ENCODE measurements at regions not wholly inside any gene's neighbourhood (a gene's known extent, or its start where the extent isn't known, plus 50 kb on each side); places are given as distances from the start of the nearest gene placed in this dataset.
A peak's percentile ranks its signal among the peaks of the same experiment; 100 is the strongest.
"Not testable (repeated sequence)": the region's sequence is repeated elsewhere in the genome, so short reads cannot be mapped to it uniquely, and the experiment has no call there.

DNA sequence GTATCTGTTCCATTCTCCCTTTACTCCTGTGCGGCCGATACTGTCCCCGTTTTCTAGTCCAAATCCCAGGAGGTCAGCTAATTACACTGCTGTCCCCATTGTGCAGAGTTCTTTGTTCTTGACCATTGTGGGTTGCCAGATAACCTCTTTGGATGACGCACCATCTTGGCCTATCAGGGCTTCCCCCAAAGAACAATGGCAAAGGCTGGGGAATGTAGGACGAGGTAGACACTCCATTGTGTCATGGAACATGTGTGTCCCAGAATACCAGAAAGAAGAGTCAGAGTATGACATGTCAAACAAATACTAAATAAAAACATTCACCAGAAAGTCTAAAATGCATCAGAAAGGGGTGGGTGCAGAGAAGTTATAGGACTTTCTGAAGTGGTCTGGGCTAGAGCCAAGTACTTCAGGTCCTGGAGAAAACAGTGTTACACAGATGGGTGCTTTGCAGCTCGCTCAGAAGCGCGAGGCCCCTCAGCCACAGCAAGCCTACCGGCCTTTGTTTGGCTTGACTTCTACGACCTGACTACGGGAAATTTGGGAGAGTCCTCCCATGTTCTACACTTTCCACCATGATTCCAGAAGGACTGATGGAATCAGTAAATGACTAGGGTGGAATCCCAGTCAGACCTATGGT is 83.2 kb upstream of the SSBP2 start:
- FAIRE-seq (no peak), DNase-seq (ENCODE audit: insufficient read length, low spot score) (no peak)

DNA sequence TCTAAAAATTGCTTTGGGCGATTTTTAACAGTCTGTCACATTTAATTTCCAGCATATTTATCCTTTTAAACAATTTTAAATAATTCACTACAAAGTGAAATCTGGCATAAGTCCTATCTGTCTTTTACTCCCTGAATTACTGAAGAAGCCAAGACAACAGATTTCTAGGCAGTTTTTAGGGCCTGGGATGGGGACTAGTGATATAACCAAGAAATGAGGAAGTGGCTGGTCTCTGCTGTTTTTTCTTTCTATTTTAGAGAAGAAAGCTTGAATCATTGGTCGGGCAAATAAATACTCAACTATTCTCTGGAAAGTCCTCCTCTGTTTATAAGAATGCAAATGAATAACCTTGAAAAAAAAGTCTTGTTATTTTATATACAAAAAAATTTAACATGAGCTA is 79.7 kb upstream of the SSBP2 start:
- FAIRE-seq = no peak
- DNase-seq (ENCODE audit: insufficient read length, low spot score) = no peak

DNA sequence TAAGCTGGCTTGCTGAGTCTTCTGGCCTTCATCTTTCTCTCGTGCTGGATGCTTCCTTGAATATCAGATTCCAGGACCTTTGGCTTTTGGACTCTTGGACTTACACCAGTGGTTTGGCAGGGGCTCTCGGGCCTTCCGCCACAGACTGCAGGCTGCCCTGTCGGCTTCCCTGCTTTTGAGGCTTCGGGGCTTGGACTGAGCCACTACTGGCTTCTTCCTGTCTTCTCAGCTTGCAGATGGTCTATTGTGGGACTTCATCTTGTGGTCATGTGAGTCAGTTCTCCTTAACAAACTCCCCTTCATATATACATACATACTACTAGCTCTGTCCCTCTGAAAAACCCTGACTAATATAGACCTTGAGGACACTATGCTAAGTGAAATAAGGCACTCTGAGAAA is 78.3 kb upstream of the SSBP2 start:
- no peak for FAIRE-seq
- DNase-seq (ENCODE audit: insufficient read length, low spot score) = no peak

DNA sequence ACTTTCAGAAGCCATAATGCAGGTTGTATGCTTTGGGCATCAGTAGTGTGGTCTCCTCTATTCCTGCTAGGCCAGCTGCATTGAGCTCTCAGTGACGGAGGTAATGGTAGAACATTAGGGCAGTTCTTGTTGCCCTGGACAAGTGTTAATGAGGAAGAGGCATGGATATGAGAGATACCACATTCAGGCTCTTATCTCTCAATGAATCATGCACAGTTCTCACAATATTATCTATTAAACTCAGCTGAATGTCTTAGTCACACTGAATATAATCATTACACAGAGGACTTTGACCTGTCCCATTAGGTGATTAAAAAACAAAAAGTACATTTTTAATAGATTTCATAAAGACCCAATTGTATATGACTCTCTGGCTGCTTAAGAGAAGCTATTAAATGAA is 76.6 kb upstream of the SSBP2 start:
- no peak for FAIRE-seq
- no peak for DNase-seq (ENCODE audit: insufficient read length, low spot score)

DNA sequence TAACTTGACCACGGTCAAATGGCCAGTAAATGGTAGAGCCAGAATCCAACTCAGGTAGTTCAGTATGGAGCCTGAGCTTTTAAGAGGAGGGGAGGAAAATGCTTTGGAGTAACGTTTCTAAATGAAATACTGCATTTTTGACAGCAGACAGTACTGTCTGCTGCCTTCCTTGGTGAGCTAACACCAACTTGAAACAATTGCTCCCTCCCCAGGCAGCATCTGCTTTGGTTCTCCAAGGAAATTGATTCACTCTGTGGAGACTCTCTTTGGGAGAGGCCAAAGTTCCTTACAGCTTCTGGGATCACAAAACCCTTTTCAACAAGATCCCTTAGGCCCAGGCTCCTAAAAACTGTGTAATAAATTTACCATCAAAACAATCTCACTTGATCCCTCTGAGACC is 75.2 kb upstream of the SSBP2 start:
- no peak for DNase-seq (ENCODE audit: insufficient read length, low spot score)
- FAIRE-seq = no peak

DNA sequence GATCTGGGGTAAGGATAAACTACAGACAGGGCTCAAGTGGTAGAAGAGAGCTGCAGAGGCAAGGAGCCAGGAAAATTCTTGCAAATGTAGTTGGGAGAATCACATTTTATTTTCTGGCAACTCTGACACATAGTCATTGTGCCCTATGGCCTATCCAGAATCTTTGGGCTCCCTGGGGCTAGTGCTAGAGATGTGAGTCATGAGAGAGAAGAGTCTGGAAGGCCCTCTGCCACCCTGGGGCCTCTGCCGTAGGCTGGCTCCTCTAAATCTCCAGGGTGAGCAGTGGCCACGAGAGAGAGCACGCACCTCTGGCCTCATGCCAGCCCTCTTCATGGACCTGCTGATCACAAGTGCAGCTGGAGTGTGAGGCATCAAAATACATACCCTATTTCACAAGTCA is 74.3 kb upstream of the SSBP2 start:
- no peak for FAIRE-seq
- DNase-seq (ENCODE audit: insufficient read length, low spot score) = peak; percentile 51

DNA sequence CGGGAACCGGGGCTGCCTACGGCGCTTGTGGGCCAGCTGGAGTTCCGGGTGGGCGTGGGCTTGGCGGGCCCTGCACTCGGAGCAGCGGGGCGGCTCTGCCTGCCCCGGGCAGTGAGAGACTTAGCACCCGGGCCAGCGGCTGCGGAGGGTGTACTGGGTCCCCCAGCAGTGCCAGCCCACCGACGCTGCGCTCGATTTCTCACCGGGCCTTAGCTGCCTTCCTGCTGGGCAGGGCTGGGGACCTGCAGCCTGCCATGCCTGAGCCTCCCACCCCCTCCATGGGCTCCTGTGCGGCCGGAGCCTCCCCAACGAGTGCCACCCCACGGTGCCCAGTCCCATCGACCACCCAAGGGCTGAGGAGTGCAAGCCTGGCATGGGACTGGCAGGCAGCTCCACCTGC is 72.8 kb upstream of the SSBP2 start:
- not testable (repeated sequence) for DNase-seq (ENCODE audit: insufficient read length, low spot score); FAIRE-seq

DNA sequence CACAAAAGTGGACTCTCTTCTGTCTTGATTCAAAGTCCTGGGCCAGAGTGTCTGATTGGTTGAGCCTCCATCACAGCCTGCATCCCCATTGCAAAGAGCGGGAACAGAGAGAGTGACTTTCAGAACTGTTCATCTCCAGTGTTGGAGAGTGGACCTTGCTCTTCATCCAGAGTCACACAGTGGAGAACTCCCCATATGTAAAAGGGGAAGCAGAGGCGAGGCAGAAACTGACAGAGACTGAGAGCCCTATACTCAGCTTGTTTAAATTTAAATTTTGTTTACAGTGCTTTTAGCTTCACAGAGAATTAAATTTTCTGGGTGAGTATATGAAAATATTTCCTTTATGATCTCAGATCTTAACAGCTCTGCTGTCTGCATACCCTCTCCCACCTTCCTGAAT is 70.0 kb upstream of the SSBP2 start:
- DNase-seq (ENCODE audit: insufficient read length, low spot score) (no peak), FAIRE-seq (no peak)

DNA sequence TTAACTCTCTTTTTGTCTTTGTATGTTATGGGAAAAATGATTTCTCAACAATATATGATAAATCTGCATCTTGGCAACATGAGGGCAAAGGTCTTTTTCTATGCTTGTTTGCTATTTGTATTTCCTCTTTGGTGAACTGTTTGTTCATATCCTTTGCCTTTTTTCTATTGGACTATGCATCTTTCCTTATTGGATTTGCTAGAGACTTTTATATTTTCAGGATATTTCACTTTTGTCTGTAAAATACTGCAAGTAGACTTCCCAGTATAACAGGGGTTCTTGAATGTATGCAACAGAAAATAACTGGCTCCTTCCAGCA is 69.4 kb upstream of the SSBP2 start:
- FAIRE-seq (no peak), DNase-seq (ENCODE audit: insufficient read length, low spot score) (no peak)

DNA sequence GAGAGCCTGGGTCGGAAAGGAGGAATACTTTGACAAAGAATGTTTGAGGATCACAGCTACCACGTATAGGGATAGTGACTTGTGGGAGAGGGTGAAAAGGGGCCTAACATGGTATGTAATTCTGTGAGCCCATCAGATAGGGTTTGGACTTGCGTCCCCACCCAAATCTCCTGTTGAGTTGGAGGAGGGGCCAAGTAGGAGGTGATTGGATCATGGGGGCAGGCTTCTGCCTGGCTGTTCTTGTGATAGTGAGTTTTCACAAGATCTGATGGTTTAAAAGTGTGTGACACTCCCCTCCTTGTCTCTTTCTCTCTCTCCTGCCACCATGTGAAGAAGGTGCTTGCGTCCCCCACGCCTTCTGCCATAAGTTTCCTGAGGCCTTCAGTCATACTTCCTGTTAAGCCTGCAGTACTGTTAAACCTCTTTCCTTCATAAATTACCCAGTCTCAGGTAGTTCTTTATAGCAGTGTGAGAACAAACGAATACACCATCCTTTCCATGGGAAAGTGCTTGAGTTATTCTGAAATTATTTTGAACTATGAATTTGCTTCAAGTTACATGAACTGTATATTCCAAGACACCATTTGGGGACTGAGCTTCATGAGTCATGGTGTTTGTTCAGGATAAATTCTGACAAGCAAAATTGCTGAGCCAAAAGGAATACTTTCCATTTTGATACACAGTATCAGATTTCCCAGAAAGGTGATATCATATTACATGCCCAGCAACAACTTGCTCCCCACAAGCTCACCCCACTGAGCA is 68.8 kb upstream of the SSBP2 start:
- no peak for FAIRE-seq
- DNase-seq (ENCODE audit: insufficient read length, low spot score) = peak; percentile 40

DNA sequence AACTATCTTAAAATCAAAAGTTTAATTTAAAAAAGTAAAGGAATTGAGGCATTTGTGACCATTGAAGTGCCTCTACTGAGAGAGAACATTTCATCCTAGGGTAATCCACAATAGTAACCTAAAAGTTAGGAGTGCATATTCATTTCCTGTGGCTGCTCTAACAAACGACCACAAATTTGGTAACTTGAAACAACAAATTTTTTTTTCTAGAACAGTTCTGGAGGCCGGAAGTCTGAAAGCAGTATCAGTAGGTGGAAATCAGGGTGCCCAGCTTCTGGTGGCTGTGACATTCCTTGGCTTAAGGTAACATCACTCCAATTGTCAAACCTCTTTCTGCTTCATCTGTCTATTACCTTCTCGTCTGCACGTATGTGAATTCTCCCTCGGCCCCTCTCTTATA is 67.1 kb upstream of the SSBP2 start:
- FAIRE-seq = no peak
- no peak for DNase-seq (ENCODE audit: insufficient read length, low spot score)

DNA sequence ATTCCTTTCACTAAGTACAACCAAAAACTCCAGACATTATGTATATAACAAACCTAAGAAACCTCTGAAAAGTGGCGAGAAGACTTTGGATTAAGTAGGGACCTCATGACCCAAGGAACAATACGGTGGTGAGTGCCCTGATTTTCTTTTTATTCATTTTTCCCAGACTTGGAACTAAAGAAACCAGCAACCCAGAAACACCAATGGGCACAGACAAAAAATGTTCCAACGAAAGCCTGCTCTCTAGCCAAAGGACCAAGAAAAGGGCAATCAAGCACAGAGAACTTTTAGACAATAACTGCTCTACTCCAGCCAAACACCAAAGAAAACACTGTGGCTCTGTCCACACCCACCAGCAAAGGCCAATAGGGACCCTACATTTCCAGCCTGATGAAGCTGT is 66.2 kb upstream of the SSBP2 start:
- FAIRE-seq = no peak
- DNase-seq (ENCODE audit: insufficient read length, low spot score) = no peak

DNA sequence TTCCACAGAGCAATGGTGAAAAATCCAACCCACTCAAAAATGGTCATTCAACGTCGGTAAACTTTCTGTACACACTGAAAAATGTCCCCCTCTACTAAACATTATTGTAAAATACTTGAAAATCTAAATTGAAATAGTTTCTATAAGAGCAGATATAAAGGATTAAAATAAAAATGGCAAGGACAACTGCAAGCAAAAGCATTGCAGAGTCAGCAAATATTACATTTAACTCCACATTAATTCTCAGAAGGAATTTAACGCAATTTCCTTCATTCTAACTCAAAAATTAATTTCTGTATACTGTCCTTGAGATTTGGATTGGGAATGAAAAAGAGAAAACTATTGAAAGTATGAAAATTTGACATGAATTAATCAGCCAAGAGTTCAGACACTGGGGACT is 64.4 kb upstream of the SSBP2 start:
- no peak for DNase-seq (ENCODE audit: insufficient read length, low spot score)
- no peak for FAIRE-seq

DNA sequence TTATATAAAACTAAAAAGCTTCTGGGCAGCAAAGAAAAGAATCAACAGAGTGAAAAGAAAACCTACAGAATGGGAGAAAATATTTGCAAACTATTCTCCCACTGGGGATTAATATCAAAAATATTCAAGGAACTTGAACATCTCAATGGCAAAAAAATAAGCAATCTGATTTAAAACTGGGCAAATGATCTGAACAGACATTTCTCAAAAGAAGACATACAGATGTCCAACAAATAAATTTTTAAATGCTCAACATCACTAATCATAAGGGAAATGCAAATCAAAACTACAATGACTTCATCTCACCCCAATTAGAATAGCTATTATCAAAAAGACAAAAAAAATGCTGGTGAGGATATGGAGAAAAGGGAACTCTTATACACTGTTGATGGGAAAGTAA is 57.2 kb upstream of the SSBP2 start:
- DNase-seq (ENCODE audit: insufficient read length, low spot score) (no peak), FAIRE-seq (no peak)

DNA sequence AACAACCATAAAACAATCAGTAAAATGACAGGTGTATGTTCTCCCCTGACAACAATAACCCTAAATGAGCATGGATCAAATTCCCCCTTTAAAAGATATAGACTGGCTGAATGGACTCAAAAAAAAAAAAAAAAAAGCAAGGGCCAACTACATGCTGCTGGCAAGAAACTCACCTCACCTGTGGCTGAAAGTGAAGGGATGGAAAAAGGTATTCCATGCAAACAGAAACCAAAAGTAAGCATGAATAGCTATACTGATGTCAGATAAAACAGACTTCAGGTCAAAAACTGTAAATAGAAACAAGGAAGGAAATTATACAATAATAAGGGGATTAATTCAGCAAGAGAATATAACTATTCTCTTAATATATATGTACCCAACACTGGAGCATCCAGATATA is 54.2 kb upstream of the SSBP2 start:
- FAIRE-seq = no peak
- DNase-seq (ENCODE audit: insufficient read length, low spot score) = no peak

DNA sequence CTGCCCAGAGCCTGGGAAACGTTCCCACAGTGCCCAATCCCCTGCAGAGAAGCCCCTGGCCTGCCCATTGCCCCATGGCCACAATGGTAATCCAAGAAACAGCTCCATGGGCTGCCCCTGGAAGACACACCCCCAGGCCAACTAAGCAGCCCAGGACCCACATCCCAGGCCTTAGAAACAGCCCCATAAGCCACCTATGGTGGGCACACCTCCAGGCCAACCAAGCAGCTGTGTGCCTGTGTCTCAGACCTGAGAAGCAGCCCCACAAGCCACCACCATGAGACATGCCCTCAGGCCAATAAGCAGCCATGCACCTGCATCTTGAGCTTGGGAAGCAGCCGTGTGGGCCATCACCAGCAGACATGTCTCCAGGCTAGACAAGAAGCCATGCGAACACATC is 52.9 kb upstream of the SSBP2 start:
- FAIRE-seq = no peak
- no peak for DNase-seq (ENCODE audit: insufficient read length, low spot score)

DNA sequence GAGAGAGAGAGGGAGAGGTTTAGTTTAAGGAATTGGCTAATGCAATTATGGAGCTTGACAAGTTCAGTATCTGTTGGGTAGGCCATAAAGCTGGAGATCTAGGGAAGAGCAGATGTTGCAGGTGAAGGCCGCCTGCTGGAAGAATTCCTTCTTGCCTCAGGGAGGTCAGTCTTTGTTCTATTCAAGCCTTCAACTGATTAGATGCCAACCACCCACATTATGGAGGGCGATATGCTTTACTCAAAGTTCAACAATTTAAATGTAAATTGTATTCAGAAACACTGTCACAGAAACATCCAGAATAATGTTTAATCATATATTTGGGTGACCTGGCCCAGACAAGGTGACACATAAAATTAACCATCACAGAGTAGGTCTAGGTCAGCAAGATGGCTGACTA is 51.7 kb upstream of the SSBP2 start:
- no peak for FAIRE-seq
- no peak for DNase-seq (ENCODE audit: insufficient read length, low spot score)

DNA sequence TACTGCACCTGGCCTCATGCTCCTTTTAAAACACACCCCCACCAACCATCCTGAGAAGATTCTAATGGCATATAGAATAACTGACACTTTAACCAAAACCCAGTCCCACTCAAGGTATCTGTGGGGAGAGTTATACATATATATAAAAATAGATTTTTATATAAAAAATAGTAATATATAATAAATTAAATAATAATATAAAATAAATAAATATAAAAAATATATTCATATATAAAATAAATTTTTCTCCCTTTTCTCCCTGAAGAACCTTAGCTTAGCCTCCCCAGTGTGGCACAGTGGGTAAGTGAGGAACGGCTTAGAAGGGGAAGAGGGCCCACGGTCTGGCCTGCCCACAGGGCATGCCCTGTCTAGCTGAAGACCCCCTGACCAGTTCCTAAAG is 51.1 kb upstream of the SSBP2 start:
- FAIRE-seq = no peak
- no peak for DNase-seq (ENCODE audit: insufficient read length, low spot score)

DNA sequence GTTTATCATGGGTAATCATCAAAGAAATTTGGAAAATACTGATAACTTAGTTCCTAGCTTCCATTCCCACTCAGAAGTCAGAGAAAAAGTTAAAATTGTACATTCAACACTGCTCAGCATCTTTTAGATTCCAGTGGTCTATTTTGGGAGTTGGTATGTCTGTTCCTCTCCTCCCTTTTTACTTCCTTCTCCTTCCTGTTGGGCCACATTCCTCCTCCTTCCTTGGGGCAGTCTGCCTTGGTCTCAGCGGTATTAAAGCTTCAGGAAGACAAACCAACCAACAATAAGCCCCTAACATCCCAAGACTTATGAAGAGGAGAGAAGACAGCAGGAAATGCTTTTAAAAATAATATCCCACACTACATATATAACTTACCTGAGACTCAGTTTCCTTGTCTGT is 49.9 kb upstream of the SSBP2 start:
- DNase-seq (ENCODE audit: insufficient read length, low spot score) = no peak
- FAIRE-seq = no peak

Data from HTR-8/SVneo (cell line).